Embryonic facial prominence (tissue), 1 donor: ENCODE measurements at regions not wholly inside any gene's neighbourhood (a gene's known extent, or its start where the extent isn't known, plus 50 kb on each side); places are given as distances from the start of the nearest gene placed in this dataset.

Experiments used
- DNase-seq: peaks from one replicate; pipeline ENCODE4 v3.0.0-alpha.2; 2016; ENCODE audit errors: extremely low spot score

- no peak for DNase-seq
These were observed 55.0 kb upstream of the PHACTR1 start for GRCh38 chr6:12661432-12662089.
